ENCODE measurements at regions not wholly inside any gene's neighbourhood (a gene's known extent, or its start where the extent isn't known, plus 50 kb on each side); places are given as distances from the start of the nearest gene placed in this dataset.

- TF ChIP-seq, protein P1, sequence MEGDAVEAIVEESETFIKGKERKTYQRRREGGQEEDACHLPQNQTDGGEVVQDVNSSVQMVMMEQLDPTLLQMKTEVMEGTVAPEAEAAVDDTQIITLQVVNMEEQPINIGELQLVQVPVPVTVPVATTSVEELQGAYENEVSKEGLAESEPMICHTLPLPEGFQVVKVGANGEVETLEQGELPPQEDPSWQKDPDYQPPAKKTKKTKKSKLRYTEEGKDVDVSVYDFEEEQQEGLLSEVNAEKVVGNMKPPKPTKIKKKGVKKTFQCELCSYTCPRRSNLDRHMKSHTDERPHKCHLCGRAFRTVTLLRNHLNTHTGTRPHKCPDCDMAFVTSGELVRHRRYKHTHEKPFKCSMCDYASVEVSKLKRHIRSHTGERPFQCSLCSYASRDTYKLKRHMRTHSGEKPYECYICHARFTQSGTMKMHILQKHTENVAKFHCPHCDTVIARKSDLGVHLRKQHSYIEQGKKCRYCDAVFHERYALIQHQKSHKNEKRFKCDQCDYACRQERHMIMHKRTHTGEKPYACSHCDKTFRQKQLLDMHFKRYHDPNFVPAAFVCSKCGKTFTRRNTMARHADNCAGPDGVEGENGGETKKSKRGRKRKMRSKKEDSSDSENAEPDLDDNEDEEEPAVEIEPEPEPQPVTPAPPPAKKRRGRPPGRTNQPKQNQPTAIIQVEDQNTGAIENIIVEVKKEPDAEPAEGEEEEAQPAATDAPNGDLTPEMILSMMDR (IDR thresholded peaks at IDR 0.05): no peak
- TF ChIP-seq POLR2A (IDR thresholded peaks at IDR 0.05) (no peak), POLR2AphosphoS5 (IDR thresholded peaks at IDR 0.05) (no peak)
Observed at GRCh38 chr12:76199808-76200207, 115.3 kb upstream of the NAP1L1 start.

Data from breast epithelium (tissue), 3 donors.